ENCODE measurements at regions not wholly inside any gene's neighbourhood (a gene's known extent, or its start where the extent isn't known, plus 50 kb on each side); places are given as distances from the start of the nearest gene placed in this dataset.

- H3K27ac Mint-ChIP-seq: no peak overlapping the region
- H3K9me3 Mint-ChIP-seq: peaks cover 1 to 34% (median 9%) of the 10 kb centered on the region in 6 donors
- H3K4me1 Mint-ChIP-seq: no peaks in the 10 kb centered on the region
- DNase-seq: no peak
- H3K27me3 Mint-ChIP-seq (ENCODE audit: low read depth in 3 of 3): peaks cover 0 to 1% (median 0%) of the 10 kb centered on the region in 3 donors
- peaks cover 0 to 3% (median 0%) of the 10 kb centered on the region in 3 donors for H3K36me3 Mint-ChIP-seq
- no peak overlapping the region for H3K4me3 Mint-ChIP-seq
These were observed 231.8 kb upstream of the AGA start for GRCh38 chr4:177673985-177674489.

GRCh38 chr4:177680308-177680707 lies 238.1 kb upstream of the AGA start:
- Mint-ChIP-seq H3K36me3 (no peaks in the 10 kb centered on the region), H3K9me3 (peaks cover 0 to 17% (median 3%) of the 10 kb centered on the region in 6 donors), H3K4me3 (no peak overlapping the region), H3K4me1 (no peaks in the 10 kb centered on the region), H3K27me3 (ENCODE audit: low read depth in 3 of 3) (peaks cover 0 to 1% (median 0%) of the 10 kb centered on the region in 3 donors), H3K27ac (no peak overlapping the region)
- DNase-seq: no peak

- Mint-ChIP-seq H3K9me3 (peaks cover 0 to 17% (median 3%) of the 10 kb centered on the region in 6 donors), H3K4me3 (no peak overlapping the region), H3K27me3 (ENCODE audit: low read depth in 3 of 3) (peaks cover 0 to 1% (median 0%) of the 10 kb centered on the region in 3 donors), H3K4me1 (no peaks in the 10 kb centered on the region), H3K27ac (no peak overlapping the region), H3K36me3 (no peaks in the 10 kb centered on the region)
- DNase-seq: no peak
These were observed 239.7 kb upstream of the AGA start for GRCh38 chr4:177681902-177682301.

- Mint-ChIP-seq H3K9me3 (peaks cover 0 to 10% (median 6%) of the 10 kb centered on the region in 6 donors), H3K27ac (no peak overlapping the region), H3K27me3 (ENCODE audit: low read depth in 3 of 3) (peaks cover 0 to 2% (median 1%) of the 10 kb centered on the region in 3 donors), H3K36me3 (no peaks in the 10 kb centered on the region), H3K4me1 (no peaks in the 10 kb centered on the region), H3K4me3 (no peak overlapping the region)
- DNase-seq: no peak
These were observed 244.9 kb upstream of the AGA start for GRCh38 chr4:177687117-177687516.

GRCh38 chr4:177692907-177693306 lies 250.7 kb upstream of the AGA start:
- Mint-ChIP-seq H3K36me3 (no peaks in the 10 kb centered on the region), H3K27me3 (ENCODE audit: low read depth in 3 of 3) (peaks cover 0 to 2% (median 1%) of the 10 kb centered on the region in 3 donors), H3K4me3 (no peak overlapping the region), H3K4me1 (no peaks in the 10 kb centered on the region), H3K9me3 (peaks cover 3 to 13% (median 5%) of the 10 kb centered on the region in 6 donors), H3K27ac (no peak overlapping the region)
- no peak for DNase-seq

- Mint-ChIP-seq H3K27ac (no peak overlapping the region), H3K4me1 (no peaks in the 10 kb centered on the region)
These were observed 254.3 kb upstream of the AGA start for GRCh38 chr4:177696438-177696966.

GRCh38 chr4:177699365-177700213 lies 257.4 kb upstream of the AGA start:
- Mint-ChIP-seq H3K4me3 (no peak overlapping the region), H3K4me1 (no peaks in the 10 kb centered on the region), H3K9me3 (peaks cover 0 to 15% (median 7%) of the 10 kb centered on the region in 6 donors), H3K27me3 (ENCODE audit: low read depth in 3 of 3) (peaks cover 0 to 2% (median 2%) of the 10 kb centered on the region in 3 donors), H3K27ac (no peak overlapping the region), H3K36me3 (no peaks in the 10 kb centered on the region)
- DNase-seq: no peak

More at GRCh38 chr4:177696438-177696966, 254.3 kb upstream of the AGA start:
- Mint-ChIP-seq H3K9me3 (peaks cover 0 to 10% (median 3%) of the 10 kb centered on the region in 6 donors), H3K27me3 (ENCODE audit: low read depth in 3 of 3) (peaks cover 0 to 3% (median 0%) of the 10 kb centered on the region in 3 donors), H3K4me3 (no peak overlapping the region), H3K36me3 (no peaks in the 10 kb centered on the region)
- no peak for DNase-seq

GRCh38 chr4:177706916-177707315 lies 264.7 kb upstream of the AGA start:
- Mint-ChIP-seq H3K36me3 (no peaks in the 10 kb centered on the region), H3K9me3 (peaks cover 0 to 12% (median 8%) of the 10 kb centered on the region in 6 donors), H3K4me1 (no peaks in the 10 kb centered on the region), H3K4me3 (no peak overlapping the region), H3K27me3 (ENCODE audit: low read depth in 3 of 3) (peaks cover 0 to 2% (median 0%) of the 10 kb centered on the region in 3 donors), H3K27ac (no peak overlapping the region)
- no peak for DNase-seq

- H3K27me3 Mint-ChIP-seq (ENCODE audit: low read depth in 3 of 3): no peaks in the 10 kb centered on the region
- no peak overlapping the region for H3K4me3 Mint-ChIP-seq
- H3K27ac Mint-ChIP-seq: no peak overlapping the region
- peaks cover 0 to 13% (median 7%) of the 10 kb centered on the region in 6 donors for H3K9me3 Mint-ChIP-seq
- no peaks in the 10 kb centered on the region for H3K4me1 Mint-ChIP-seq
- no peaks in the 10 kb centered on the region for H3K36me3 Mint-ChIP-seq
- DNase-seq: no peak
These were observed 271.2 kb upstream of the AGA start for GRCh38 chr4:177713454-177713853.

GRCh38 chr4:177717407-177717806 lies 275.2 kb upstream of the AGA start:
- H3K27ac Mint-ChIP-seq: no peak overlapping the region
- H3K27me3 Mint-ChIP-seq (ENCODE audit: low read depth in 3 of 3): peaks cover 0 to 1% (median 1%) of the 10 kb centered on the region in 3 donors
- no peaks in the 10 kb centered on the region for H3K4me1 Mint-ChIP-seq
- H3K36me3 Mint-ChIP-seq: no peaks in the 10 kb centered on the region
- peaks cover 0 to 18% (median 6%) of the 10 kb centered on the region in 6 donors for H3K9me3 Mint-ChIP-seq
- H3K4me3 Mint-ChIP-seq: no peak overlapping the region
- DNase-seq: no peak

- no peak overlapping the region for H3K4me3 Mint-ChIP-seq
These were observed 276.3 kb upstream of the AGA start for GRCh38 chr4:177718514-177718913.

GRCh38 chr4:177726111-177726510 lies 283.9 kb upstream of the AGA start:
- Mint-ChIP-seq H3K4me3 (no peak overlapping the region), H3K27me3 (ENCODE audit: low read depth in 3 of 3) (peaks cover 0 to 1% (median 0%) of the 10 kb centered on the region in 3 donors), H3K9me3 (peaks cover 0 to 11% (median 4%) of the 10 kb centered on the region in 6 donors), H3K27ac (no peak overlapping the region), H3K4me1 (no peaks in the 10 kb centered on the region), H3K36me3 (no peaks in the 10 kb centered on the region)
- DNase-seq: no peak

More at GRCh38 chr4:177718514-177718913, 276.3 kb upstream of the AGA start:
- no peaks in the 10 kb centered on the region for H3K4me1 Mint-ChIP-seq
- DNase-seq: no peak
- peaks cover 0 to 14% (median 6%) of the 10 kb centered on the region in 6 donors for H3K9me3 Mint-ChIP-seq
- no peak overlapping the region for H3K27ac Mint-ChIP-seq
- H3K36me3 Mint-ChIP-seq: no peaks in the 10 kb centered on the region
- H3K27me3 Mint-ChIP-seq (ENCODE audit: low read depth in 3 of 3): peaks cover 0 to 1% (median 1%) of the 10 kb centered on the region in 3 donors

GRCh38 chr4:177728361-177729152 lies 286.3 kb upstream of the AGA start:
- Mint-ChIP-seq H3K27me3 (ENCODE audit: low read depth in 3 of 3) (no peaks in the 10 kb centered on the region), H3K9me3 (peaks cover 0 to 9% (median 3%) of the 10 kb centered on the region in 6 donors), H3K36me3 (no peaks in the 10 kb centered on the region), H3K4me3 (no peak overlapping the region), H3K4me1 (no peaks in the 10 kb centered on the region), H3K27ac (no peak overlapping the region)
- DNase-seq: no peak

All from immature natural killer cell (primary cell).